NCI-H82 (cell line): ENCODE measurements at regions not wholly inside any gene's neighbourhood (a gene's known extent, or its start where the extent isn't known, plus 50 kb on each side); places are given as distances from the start of the nearest gene placed in this dataset.

Experiments used
- DNase-seq: peaks from one replicate; lab custom pipeline; 2025; lab: John Stamatoyannopoulos, UW

GRCh38 chr9:95822583-95823431, 52.7 kb upstream of the ERCC6L2 start:
- DNase-seq, result no peak

- no peak for DNase-seq
Measured at GRCh38 chr9:95822015-95822414, 53.5 kb upstream of the ERCC6L2 start.

GRCh38 chr9:95820074-95820473, 55.4 kb upstream of the ERCC6L2 start:
- no peak for DNase-seq

- DNase-seq, result no peak
Measured at GRCh38 chr9:95819636-95820035, 55.9 kb upstream of the ERCC6L2 start.

- no peak for DNase-seq
Measured at GRCh38 chr9:95817205-95817604, 58.3 kb upstream of the ERCC6L2 start.

- DNase-seq, result no peak
Measured at GRCh38 chr9:95816716-95817115, 58.8 kb upstream of the ERCC6L2 start.

GRCh38 chr9:95815961-95816360, 59.5 kb upstream of the ERCC6L2 start:
- DNase-seq, result no peak

GRCh38 chr9:95815133-95815532, 60.4 kb upstream of the ERCC6L2 start:
- DNase-seq, result no peak

GRCh38 chr9:95813923-95814322, 61.6 kb upstream of the ERCC6L2 start:
- DNase-seq, result no peak

- DNase-seq, result no peak
Measured at GRCh38 chr9:95810814-95811213, 64.7 kb upstream of the ERCC6L2 start.

GRCh38 chr9:95810133-95810532, 65.4 kb upstream of the ERCC6L2 start:
- no peak for DNase-seq

GRCh38 chr9:95809686-95810085, 65.8 kb upstream of the ERCC6L2 start:
- DNase-seq, result no peak

- DNase-seq, result no peak
Measured at GRCh38 chr9:95808011-95808410, 67.5 kb upstream of the ERCC6L2 start.

- no peak for DNase-seq
Measured at GRCh38 chr9:95807326-95807947, 68.1 kb upstream of the ERCC6L2 start.

- no peak for DNase-seq
Measured at GRCh38 chr9:95803197-95803596, 72.3 kb upstream of the ERCC6L2 start.

- DNase-seq, result no peak
Measured at GRCh38 chr9:95801797-95802196, 73.7 kb upstream of the ERCC6L2 start.

- DNase-seq, result no peak
Measured at GRCh38 chr9:95796029-95796428, 79.5 kb upstream of the ERCC6L2 start.

GRCh38 chr9:95793924-95794828, 81.3 kb upstream of the ERCC6L2 start:
- no peak for DNase-seq

- no peak for DNase-seq
Measured at GRCh38 chr9:95791695-95792094, 83.8 kb upstream of the ERCC6L2 start.

GRCh38 chr9:95791286-95791685, 84.2 kb upstream of the ERCC6L2 start:
- no peak for DNase-seq

- DNase-seq, result no peak
Measured at GRCh38 chr9:95788521-95788991, 86.9 kb upstream of the ERCC6L2 start.

- DNase-seq, result no peak
Measured at GRCh38 chr9:95788021-95788420, 87.5 kb upstream of the ERCC6L2 start.
